ENCODE measurements at regions not wholly inside any gene's neighbourhood (a gene's known extent, or its start where the extent isn't known, plus 50 kb on each side); places are given as distances from the start of the nearest gene placed in this dataset.

DNA sequence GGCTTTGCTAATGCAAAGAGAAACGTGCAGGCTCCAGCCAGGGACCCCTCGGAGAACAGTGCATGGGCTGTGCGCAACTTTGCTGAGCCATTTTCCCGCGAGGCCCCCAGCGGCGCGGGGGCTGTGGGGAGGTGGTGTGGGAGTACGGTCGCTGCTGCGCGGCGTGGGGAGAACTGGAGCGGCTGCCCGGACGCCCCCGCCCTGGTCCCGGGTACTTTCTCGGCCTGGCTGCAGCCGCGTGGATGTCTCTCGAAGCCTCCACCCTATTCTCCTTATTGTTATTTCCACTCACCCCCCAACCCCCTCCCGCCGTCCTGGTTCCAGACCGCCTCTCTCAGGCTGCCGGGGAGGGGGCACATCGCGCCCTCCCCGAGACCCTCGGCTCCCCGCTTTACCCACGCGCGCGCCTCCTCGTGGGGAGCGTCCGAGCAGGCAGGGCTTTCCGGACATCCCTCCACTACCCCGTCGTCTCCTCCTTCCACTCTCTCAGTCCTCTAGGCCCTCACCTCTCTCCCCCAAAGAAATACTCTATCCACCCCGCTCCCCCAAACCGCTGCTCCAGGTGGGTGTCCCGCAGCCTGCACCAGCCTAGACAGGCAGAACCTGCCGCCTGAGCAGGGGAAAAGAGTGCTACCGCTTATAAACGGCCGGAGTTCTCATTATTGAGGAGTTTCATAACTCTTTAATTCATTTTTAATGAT lies 68.6 kb upstream of the TBCA start:
- no peak for DNase-seq (ENCODE audit: low read depth)

- DNase-seq (ENCODE audit: low read depth) = no peak
Observed at GRCh38 chr5:77844373-77844622, 68.2 kb upstream of the TBCA start.

- no peak for DNase-seq (ENCODE audit: low read depth)
Observed at GRCh38 chr5:77843570-77844372, 67.6 kb upstream of the TBCA start.

DNA sequence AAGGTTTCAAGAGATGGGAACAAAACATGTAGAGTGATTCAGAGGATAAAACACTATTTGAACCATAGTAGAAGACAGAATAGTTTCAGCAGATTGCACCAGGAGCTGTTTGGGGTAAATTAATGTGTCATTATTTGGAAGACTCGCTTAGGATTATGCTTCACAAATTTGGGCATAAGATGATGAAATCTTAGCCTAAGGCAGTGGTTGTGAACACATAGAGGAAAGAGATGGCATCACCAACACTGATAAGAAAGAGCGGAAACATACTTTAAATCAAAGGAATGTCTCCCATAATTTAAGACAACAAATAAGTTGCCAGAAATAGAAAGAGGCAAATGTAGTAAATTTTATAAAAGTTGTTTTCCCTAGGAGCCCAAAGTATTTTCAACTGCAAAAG lies 66.1 kb upstream of the TBCA start:
- DNase-seq (ENCODE audit: low read depth) = no peak

- DNase-seq (ENCODE audit: low read depth) = no peak
Observed at GRCh38 chr5:77841616-77842015, 65.5 kb upstream of the TBCA start.

DNA sequence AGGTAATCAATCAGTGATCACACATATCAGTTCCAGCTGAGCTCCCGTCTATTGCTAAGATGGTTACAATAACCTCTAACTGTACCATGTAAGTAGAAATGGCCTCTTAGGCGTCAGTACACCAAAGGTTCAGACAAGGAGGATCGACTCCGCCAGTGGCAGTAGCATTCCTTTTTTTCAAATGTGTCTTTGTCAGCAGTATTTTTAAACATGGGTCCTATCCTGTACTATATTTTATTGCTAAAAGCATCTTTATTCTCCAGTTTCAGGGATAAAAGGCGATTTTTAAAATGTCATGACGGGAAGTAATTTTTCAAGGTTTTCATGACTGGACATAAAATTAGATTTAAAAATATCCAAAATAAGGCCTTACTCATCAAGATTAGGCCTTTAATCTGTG lies 64.8 kb upstream of the TBCA start:
- no peak for DNase-seq (ENCODE audit: low read depth)

DNA sequence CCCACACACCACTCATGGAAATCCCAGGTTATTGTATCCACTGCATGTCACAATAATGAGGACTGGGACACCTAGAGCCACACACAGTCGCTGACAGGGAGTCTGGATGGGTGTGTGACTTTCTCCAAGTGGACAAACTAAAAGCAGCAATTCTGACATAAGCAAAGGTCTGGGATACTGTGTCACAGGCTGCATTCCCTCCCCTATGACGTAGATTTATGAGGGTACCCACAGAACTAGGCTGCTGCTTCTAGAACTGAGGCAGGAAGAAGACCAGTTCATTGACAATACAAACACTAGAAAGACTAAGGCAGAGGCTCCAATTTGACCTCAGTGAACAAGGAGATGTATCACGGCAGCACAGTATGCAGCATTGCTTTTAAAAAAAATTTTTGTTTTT lies 63.6 kb upstream of the TBCA start:
- no peak for DNase-seq (ENCODE audit: low read depth)

DNA sequence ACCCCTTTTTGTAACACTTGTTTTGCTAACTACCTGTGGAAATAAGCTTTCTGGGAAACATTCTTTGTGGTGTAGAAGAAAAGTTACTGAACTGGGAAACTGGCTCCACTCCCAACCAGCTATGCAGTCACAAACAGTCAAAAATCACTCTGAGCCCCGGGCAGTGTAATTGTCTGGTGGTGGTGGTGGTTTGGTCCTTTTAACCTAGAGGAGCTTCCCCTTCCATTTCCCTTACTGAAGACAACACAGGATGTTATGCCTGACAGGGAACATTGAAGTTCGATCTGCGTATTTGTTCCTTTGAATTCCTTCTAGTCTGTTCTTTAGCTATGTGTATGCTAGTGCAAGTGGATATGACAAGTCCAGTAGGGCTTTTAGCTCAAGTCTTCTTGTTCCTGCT lies 56.8 kb upstream of the TBCA start:
- DNase-seq (ENCODE audit: low read depth) = no peak

- no peak for DNase-seq (ENCODE audit: low read depth)
Observed at GRCh38 chr5:77832166-77832770, 56.1 kb upstream of the TBCA start.

GRCh38 chr5:77828445-77828844 lies 52.3 kb upstream of the TBCA start:
- DNase-seq (ENCODE audit: low read depth) = no peak

Measured in HT1080 (cell line).